Neural cell (in vitro differentiated cells): ENCODE measurements at regions not wholly inside any gene's neighbourhood (a gene's known extent, or its start where the extent isn't known, plus 50 kb on each side); places are given as distances from the start of the nearest gene placed in this dataset.

Source experiments
- CTCF ChIP-seq: fragments of 450-650 bp; IDR thresholded peaks from 2 replicates; pipeline ENCODE4 v1.5.1; 2014; ENCODE audit warnings: antibody characterized with exemption, mild to moderate bottlenecking, moderate library complexity; ENCODE audit not compliant: poor library complexity, severe bottlenecking
- EP300 ChIP-seq: fragments of 450-650 bp; conservative IDR thresholded peaks from 2 replicates; pipeline ENCODE4 v1.6.1; 2014; ENCODE audit warnings: antibody characterized with exemption, mild to moderate bottlenecking, moderate library complexity; ENCODE audit not compliant: poor library complexity, severe bottlenecking
- EZH2 ChIP-seq: fragments of 200-600, 300-800 bp; shearing (Covaris generic), sonication (generic); IDR thresholded peaks from 2 replicates; pipeline ENCODE4 v1.6.1; 2014; ENCODE audit warnings: antibody characterized with exemption, low read length, borderline replicate concordance, mild to moderate bottlenecking; ENCODE audit not compliant: insufficient read depth, poor library complexity, severe bottlenecking
- MXI1 ChIP-seq: fragments of 450-650 bp; conservative IDR thresholded peaks from 2 replicates; pipeline ENCODE4 v1.6.1; 2014; ENCODE audit warnings: antibody characterized with exemption, mild to moderate bottlenecking; ENCODE audit not compliant: poor library complexity, severe bottlenecking
- POLR2AphosphoS5 ChIP-seq: IDR thresholded peaks from 2 replicates; pipeline ENCODE4 v1.6.1; 2012
- RAD21 ChIP-seq: fragments of 450-650 bp; conservative IDR thresholded peaks from 2 replicates; pipeline ENCODE4 v1.6.1; 2014; ENCODE audit warnings: antibody characterized with exemption, mild to moderate bottlenecking, moderate library complexity
- REST ChIP-seq: IDR thresholded peaks from 2 replicates; pipeline ENCODE4 v1.6.1; 2012; ENCODE audit warnings: borderline replicate concordance
- SMC3 ChIP-seq: fragments of 450-650 bp; conservative IDR thresholded peaks from 2 replicates; pipeline ENCODE4 v1.6.1; 2014; ENCODE audit warnings: antibody characterized with exemption, mild to moderate bottlenecking, moderate library complexity; ENCODE audit not compliant: poor library complexity
- TAF1 ChIP-seq: IDR thresholded peaks from 2 replicates; pipeline ENCODE4 v1.6.1; 2012; ENCODE audit warnings: low read depth

- TF ChIP-seq CTCF, result no peak
- TF ChIP-seq POLR2AphosphoS5, result no peak
- TF ChIP-seq EZH2, result no peak
- no peak for TF ChIP-seq REST
- TF ChIP-seq SMC3, result no peak
- no peak for TF ChIP-seq TAF1
- TF ChIP-seq MXI1, result no peak
- no peak for TF ChIP-seq RAD21
- TF ChIP-seq EP300, result no peak
These were observed 84.3 kb upstream of the SLC1A3 start for GRCh38 chr5:36521838-36522745.
